Gastrocnemius medialis (tissue), 4 donors: ENCODE measurements at regions not wholly inside any gene's neighbourhood (a gene's known extent, or its start where the extent isn't known, plus 50 kb on each side); places are given as distances from the start of the nearest gene placed in this dataset.

Experiments
- CTCF ChIP-seq, 5 experiments: fragments of 450-650 bp in 3 of 5; fragments of 200-600 bp in 2 of 5; sonication (generic) in 2 of 5; IDR thresholded peaks in 4 of 5; conservative IDR thresholded peaks in 1 of 5; 1 replicate in 4 of 5; 2 replicates in 1 of 5; pipeline ENCODE4 v1.5.1; 2016 to 2019; ENCODE audit warnings: antibody characterized with exemption in 5 of 5, mild to moderate bottlenecking in 3 of 5, moderate library complexity in 3 of 5
- POLR2A ChIP-seq, 2 donors: fragments of 450-650 bp; IDR thresholded peaks; one replicate each; pipeline ENCODE4 v1.6.1; 2017; ENCODE audit warnings: antibody characterized with exemption in 2 of 2, mild to moderate bottlenecking in 2 of 2, moderate library complexity in 2 of 2

GRCh38 chr2:184049566-184049965 lies 548.8 kb upstream of the ZNF804A start:
- TF ChIP-seq CTCF (IDR thresholded peaks at IDR 0.05 in 4 of 5, conservative IDR thresholded peaks at IDR 0.05 in 1 of 5) (no peak), POLR2A (IDR thresholded peaks at IDR 0.05) (no peak)
